ENCODE measurements at regions not wholly inside any gene's neighbourhood (a gene's known extent, or its start where the extent isn't known, plus 50 kb on each side); places are given as distances from the start of the nearest gene placed in this dataset.

- H3K9me3 ChIP-seq (ENCODE audit: control insufficient read depth, insufficient read depth, low read depth, low read length), result no peaks in the 10 kb centered on the region
- H3K27me3 ChIP-seq (ENCODE audit: control insufficient read depth, insufficient read depth, low read length), result no peaks in the 10 kb centered on the region
- no peaks in the 10 kb centered on the region for H3K4me1 ChIP-seq (ENCODE audit: control insufficient read depth, insufficient read depth, low read length)
- H3K27ac ChIP-seq (ENCODE audit: low read depth, low read length), result no peak overlapping the region
- H3K9ac ChIP-seq (ENCODE audit: low read length), result no peak overlapping the region
- H3K4me3 ChIP-seq (ENCODE audit: low read depth, low read length), result no peak overlapping the region
- no peaks in the 10 kb centered on the region for H3K36me3 ChIP-seq (ENCODE audit: control insufficient read depth, insufficient read depth, low read length)
Observed at GRCh38 chr5:118552146-118552545, 436.2 kb downstream of the DTWD2 start.

DNA sequence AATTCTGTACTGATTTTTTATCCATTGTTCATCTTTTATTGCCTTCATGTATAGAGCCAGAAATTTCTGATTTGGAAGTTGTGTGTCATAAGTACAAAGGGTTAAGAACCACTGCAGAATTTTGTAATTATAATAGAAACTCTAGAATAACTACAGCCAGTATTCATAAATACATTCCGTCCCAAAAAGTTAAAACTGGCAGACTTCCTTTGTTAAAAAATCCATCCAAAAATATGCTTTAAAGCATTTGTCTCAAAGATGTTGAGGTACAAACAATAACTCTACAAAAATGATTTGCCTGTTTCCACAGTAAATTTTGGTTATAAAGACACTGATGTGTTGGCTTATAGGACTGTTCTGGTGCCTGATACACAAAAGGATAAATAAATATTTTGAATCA, 436.6 kb downstream of the DTWD2 start:
- Histone ChIP-seq H3K36me3 (ENCODE audit: control insufficient read depth, insufficient read depth, low read length) (no peaks in the 10 kb centered on the region), H3K4me3 (ENCODE audit: low read depth, low read length) (no peak overlapping the region), H3K27ac (ENCODE audit: low read depth, low read length) (no peak overlapping the region), H3K9ac (ENCODE audit: low read length) (no peak overlapping the region), H3K4me1 (ENCODE audit: control insufficient read depth, insufficient read depth, low read length) (no peaks in the 10 kb centered on the region), H3K27me3 (ENCODE audit: control insufficient read depth, insufficient read depth, low read length) (no peaks in the 10 kb centered on the region), H3K9me3 (ENCODE audit: control insufficient read depth, insufficient read depth, low read depth, low read length) (no peaks in the 10 kb centered on the region)

- H3K9ac ChIP-seq (ENCODE audit: low read length), result no peak overlapping the region
- H3K4me3 ChIP-seq (ENCODE audit: low read depth, low read length), result no peak overlapping the region
- no peak overlapping the region for H3K27ac ChIP-seq (ENCODE audit: low read depth, low read length)
- no peaks in the 10 kb centered on the region for H3K9me3 ChIP-seq (ENCODE audit: control insufficient read depth, insufficient read depth, low read depth, low read length)
- H3K4me1 ChIP-seq (ENCODE audit: control insufficient read depth, insufficient read depth, low read length), result no peaks in the 10 kb centered on the region
- H3K36me3 ChIP-seq (ENCODE audit: control insufficient read depth, insufficient read depth, low read length), result no peaks in the 10 kb centered on the region
- no peaks in the 10 kb centered on the region for H3K27me3 ChIP-seq (ENCODE audit: control insufficient read depth, insufficient read depth, low read length)
Observed at GRCh38 chr5:118551031-118551430, 437.3 kb downstream of the DTWD2 start.

- Histone ChIP-seq H3K9ac (ENCODE audit: low read length) (no peak overlapping the region), H3K27me3 (ENCODE audit: control insufficient read depth, insufficient read depth, low read length) (no peaks in the 10 kb centered on the region), H3K9me3 (ENCODE audit: control insufficient read depth, insufficient read depth, low read depth, low read length) (no peaks in the 10 kb centered on the region), H3K4me3 (ENCODE audit: low read depth, low read length) (no peak overlapping the region), H3K4me1 (ENCODE audit: control insufficient read depth, insufficient read depth, low read length) (no peaks in the 10 kb centered on the region), H3K36me3 (ENCODE audit: control insufficient read depth, insufficient read depth, low read length) (no peaks in the 10 kb centered on the region), H3K27ac (ENCODE audit: low read depth, low read length) (no peak overlapping the region)
Observed at GRCh38 chr5:118548761-118549720, 439.3 kb downstream of the DTWD2 start.

DNA sequence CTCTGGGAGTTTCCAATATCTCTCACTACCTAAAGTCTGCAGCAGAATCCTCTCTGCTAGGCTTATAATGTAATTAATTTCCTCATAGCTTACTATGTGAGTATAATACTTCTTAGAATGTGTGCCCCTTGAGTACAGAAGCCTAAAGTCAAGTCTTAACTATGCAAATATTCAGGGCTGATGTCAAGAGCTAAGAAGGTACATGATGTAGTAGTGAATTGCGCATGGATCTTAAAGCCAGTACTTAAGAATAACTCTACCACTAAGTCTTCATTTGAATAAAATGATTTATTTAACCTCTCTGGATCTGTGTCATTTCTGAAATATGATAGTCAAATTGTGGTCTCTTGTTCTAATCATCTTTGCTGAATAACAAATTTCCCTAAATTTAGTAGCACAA, 442.9 kb downstream of the DTWD2 start:
- H3K27ac ChIP-seq (ENCODE audit: low read depth, low read length), result no peak overlapping the region

DNA sequence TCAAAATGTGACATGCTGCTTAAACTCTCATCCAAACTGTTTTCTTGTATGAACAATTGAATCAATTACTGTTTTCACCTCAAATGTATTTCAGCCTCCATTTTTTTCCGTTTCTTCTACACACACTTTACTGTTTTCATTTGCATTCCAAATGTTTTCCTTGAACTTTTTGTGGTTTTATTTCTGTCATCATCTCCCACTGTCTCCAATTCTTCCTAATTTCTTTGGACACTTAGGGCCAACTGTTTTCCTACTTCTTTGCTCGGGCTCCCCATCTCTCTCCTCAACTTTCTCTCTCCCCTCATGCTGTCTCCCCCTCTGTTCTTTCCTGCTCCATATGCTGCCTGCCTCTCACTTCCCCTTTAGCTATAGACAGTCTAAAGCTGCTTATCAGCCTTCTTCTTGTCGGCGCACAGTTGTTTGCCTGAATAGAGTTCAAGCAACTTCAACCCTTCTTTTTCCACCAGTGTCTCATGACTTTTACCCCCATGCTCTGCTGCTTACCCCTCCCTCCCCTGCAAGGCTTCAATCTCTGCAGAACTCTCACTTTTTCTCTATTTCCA, 443.4 kb downstream of the DTWD2 start:
- Histone ChIP-seq H3K4me3 (ENCODE audit: low read depth, low read length) (no peak overlapping the region), H3K27me3 (ENCODE audit: control insufficient read depth, insufficient read depth, low read length) (no peaks in the 10 kb centered on the region), H3K36me3 (ENCODE audit: control insufficient read depth, insufficient read depth, low read length) (no peaks in the 10 kb centered on the region), H3K9me3 (ENCODE audit: control insufficient read depth, insufficient read depth, low read depth, low read length) (no peaks in the 10 kb centered on the region), H3K4me1 (ENCODE audit: control insufficient read depth, insufficient read depth, low read length) (no peaks in the 10 kb centered on the region), H3K27ac (ENCODE audit: low read depth, low read length) (no peak overlapping the region), H3K9ac (ENCODE audit: low read length) (no peak overlapping the region)

More for the DNA sequence above, 442.9 kb downstream of the DTWD2 start:
- Histone ChIP-seq H3K27me3 (ENCODE audit: control insufficient read depth, insufficient read depth, low read length) (no peaks in the 10 kb centered on the region), H3K36me3 (ENCODE audit: control insufficient read depth, insufficient read depth, low read length) (no peaks in the 10 kb centered on the region), H3K4me1 (ENCODE audit: control insufficient read depth, insufficient read depth, low read length) (no peaks in the 10 kb centered on the region), H3K9me3 (ENCODE audit: control insufficient read depth, insufficient read depth, low read depth, low read length) (no peaks in the 10 kb centered on the region), H3K4me3 (ENCODE audit: low read depth, low read length) (no peak overlapping the region), H3K9ac (ENCODE audit: low read length) (no peak overlapping the region)

- Histone ChIP-seq H3K27ac (ENCODE audit: low read depth, low read length) (no peak overlapping the region), H3K36me3 (ENCODE audit: control insufficient read depth, insufficient read depth, low read length) (no peaks in the 10 kb centered on the region), H3K9me3 (ENCODE audit: control insufficient read depth, insufficient read depth, low read depth, low read length) (no peaks in the 10 kb centered on the region), H3K4me1 (ENCODE audit: control insufficient read depth, insufficient read depth, low read length) (no peaks in the 10 kb centered on the region; the same call in 1 of the 2 replicates), H3K4me3 (ENCODE audit: low read depth, low read length) (no peak overlapping the region), H3K27me3 (ENCODE audit: control insufficient read depth, insufficient read depth, low read length) (no peaks in the 10 kb centered on the region), H3K9ac (ENCODE audit: low read length) (no peak overlapping the region)
Observed at GRCh38 chr5:118533923-118534322, 454.4 kb downstream of the DTWD2 start.

- Histone ChIP-seq H3K4me1 (ENCODE audit: control insufficient read depth, insufficient read depth, low read length) (no peaks in the 10 kb centered on the region; the same call in 1 of the 2 replicates), H3K36me3 (ENCODE audit: control insufficient read depth, insufficient read depth, low read length) (no peaks in the 10 kb centered on the region), H3K4me3 (ENCODE audit: low read depth, low read length) (no peak overlapping the region), H3K9me3 (ENCODE audit: control insufficient read depth, insufficient read depth, low read depth, low read length) (no peaks in the 10 kb centered on the region), H3K27ac (ENCODE audit: low read depth, low read length) (no peak overlapping the region), H3K27me3 (ENCODE audit: control insufficient read depth, insufficient read depth, low read length) (no peaks in the 10 kb centered on the region), H3K9ac (ENCODE audit: low read length) (no peak overlapping the region)
Observed at GRCh38 chr5:118533156-118533555, 455.2 kb downstream of the DTWD2 start.

DNA sequence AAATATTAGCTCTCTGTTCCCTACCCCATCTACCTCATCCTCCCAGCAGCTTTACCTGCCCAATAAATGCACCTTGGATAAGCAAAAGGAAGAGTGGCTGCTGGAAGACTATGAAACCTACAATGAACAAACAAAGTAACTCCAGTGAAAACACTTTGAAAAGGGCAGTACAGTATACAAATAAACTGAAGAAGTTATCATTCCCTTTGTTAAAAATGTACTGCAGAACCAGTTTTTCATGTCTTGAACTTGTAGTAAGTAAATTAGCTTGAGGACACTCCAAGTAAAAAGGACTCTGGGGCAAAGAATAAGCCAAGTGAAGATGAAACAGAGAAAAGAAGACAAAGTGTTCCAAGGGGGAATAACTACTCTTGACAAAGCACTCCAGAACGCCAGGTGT, 457.1 kb downstream of the DTWD2 start:
- Histone ChIP-seq H3K4me1 (ENCODE audit: control insufficient read depth, insufficient read depth, low read length) (no peaks in the 10 kb centered on the region; the same call in 1 of the 2 replicates), H3K9me3 (ENCODE audit: control insufficient read depth, insufficient read depth, low read depth, low read length) (no peaks in the 10 kb centered on the region), H3K4me3 (ENCODE audit: low read depth, low read length) (no peak overlapping the region), H3K27ac (ENCODE audit: low read depth, low read length) (no peak overlapping the region), H3K36me3 (ENCODE audit: control insufficient read depth, insufficient read depth, low read length) (no peaks in the 10 kb centered on the region), H3K9ac (ENCODE audit: low read length) (no peak overlapping the region), H3K27me3 (ENCODE audit: control insufficient read depth, insufficient read depth, low read length) (no peaks in the 10 kb centered on the region)

DNA sequence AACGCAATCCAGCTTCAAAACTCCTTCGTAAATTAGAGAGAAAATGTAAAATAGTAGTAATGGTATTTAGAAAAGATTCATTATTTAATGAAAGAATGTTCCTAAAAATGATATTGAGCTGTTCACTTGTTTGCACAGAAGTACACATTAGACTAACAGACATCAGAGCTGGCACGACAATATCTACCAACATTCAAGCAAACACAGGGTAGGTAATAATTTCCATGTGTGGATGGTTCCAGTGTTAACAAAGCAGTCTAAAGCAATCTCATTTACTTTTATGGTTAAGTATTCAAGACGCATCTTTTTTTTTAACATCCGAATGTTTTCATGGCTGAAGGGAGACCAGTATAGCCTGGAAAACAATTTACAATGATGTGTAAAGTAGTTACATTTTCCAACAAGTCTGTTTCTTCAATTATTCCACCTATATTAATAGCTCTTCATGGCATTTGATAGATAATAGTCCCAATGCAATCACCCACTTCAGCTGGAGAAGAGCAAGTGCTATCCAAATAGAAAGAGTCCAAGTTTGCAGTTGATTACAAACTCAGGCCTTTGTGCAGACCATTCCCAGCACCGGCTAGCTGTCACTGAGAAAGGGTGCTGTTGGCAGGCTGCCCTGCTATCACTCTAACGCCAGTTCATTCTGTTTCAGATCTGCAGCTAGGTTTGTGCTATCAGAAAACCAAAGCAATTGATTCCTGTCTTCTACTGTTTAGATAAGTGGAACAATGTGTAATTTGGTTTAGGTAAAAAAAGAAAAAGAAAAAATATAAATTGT, 458.8 kb downstream of the DTWD2 start:
- Histone ChIP-seq H3K9ac (ENCODE audit: low read length) (no peak overlapping the region), H3K9me3 (ENCODE audit: control insufficient read depth, insufficient read depth, low read depth, low read length) (no peaks in the 10 kb centered on the region), H3K4me3 (ENCODE audit: low read depth, low read length) (no peak overlapping the region), H3K4me1 (ENCODE audit: control insufficient read depth, insufficient read depth, low read length) (peaks cover 4% of the 10 kb centered on the region; the same call in 1 of the 2 replicates), H3K27me3 (ENCODE audit: control insufficient read depth, insufficient read depth, low read length) (no peaks in the 10 kb centered on the region), H3K27ac (ENCODE audit: low read depth, low read length) (no peak overlapping the region), H3K36me3 (ENCODE audit: control insufficient read depth, insufficient read depth, low read length) (no peaks in the 10 kb centered on the region)

- Histone ChIP-seq H3K4me3 (ENCODE audit: low read depth, low read length) (no peak overlapping the region), H3K36me3 (ENCODE audit: control insufficient read depth, insufficient read depth, low read length) (no peaks in the 10 kb centered on the region), H3K27me3 (ENCODE audit: control insufficient read depth, insufficient read depth, low read length) (no peaks in the 10 kb centered on the region), H3K4me1 (ENCODE audit: control insufficient read depth, insufficient read depth, low read length) (peaks cover 4% of the 10 kb centered on the region; the same call in 1 of the 2 replicates), H3K9me3 (ENCODE audit: control insufficient read depth, insufficient read depth, low read depth, low read length) (no peaks in the 10 kb centered on the region), H3K27ac (ENCODE audit: low read depth, low read length) (no peak overlapping the region), H3K9ac (ENCODE audit: low read length) (no peak overlapping the region)
Observed at GRCh38 chr5:118522626-118523025, 465.7 kb downstream of the DTWD2 start.
